GM19023 (cell line): ENCODE measurements at regions not wholly inside any gene's neighbourhood (a gene's known extent, or its start where the extent isn't known, plus 50 kb on each side); places are given as distances from the start of the nearest gene placed in this dataset.

Source experiments
- ATAC-seq: cut with Tn5 transposase; IDR thresholded peaks from one replicate; pipeline ENCODE4 v1.9.1; 2021; ENCODE audit warnings: mild to moderate bottlenecking, moderate library complexity; ENCODE audit not compliant: unreplicated experiment

DNA sequence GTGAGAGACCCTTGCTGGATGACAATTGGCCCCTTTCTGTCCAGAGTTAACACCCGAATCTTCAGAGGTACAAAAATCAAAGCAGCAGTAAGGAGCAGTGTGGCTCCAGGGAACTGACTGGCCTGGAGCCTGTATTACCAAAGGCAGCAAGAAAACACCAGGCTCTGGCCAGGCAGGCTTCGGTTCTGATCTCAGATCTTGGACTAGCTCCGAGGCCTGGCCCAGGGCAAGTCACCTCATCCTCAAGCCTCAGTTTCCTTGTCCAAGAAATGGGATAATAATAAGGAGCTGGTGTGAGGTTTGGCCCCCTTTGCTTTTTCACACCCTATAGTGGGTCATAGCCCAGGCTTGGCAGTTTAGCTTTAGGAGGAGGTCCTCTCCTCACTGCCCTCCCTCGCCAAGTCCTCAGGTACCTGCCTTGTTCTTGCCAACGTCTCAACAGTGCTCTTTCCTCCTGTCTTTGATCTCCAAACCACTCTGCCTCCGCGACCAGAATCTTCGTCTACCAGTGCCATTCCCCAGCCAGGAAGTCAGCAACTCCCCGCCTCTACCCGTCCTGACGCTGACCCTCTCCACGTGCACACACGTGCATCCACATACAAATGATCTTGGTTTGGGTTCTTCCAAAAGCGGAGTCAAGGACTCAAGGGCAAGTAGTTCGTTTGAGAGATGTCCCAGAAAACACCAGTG lies 82.6 kb upstream of the TLE3 start:
- no peak for ATAC-seq

DNA sequence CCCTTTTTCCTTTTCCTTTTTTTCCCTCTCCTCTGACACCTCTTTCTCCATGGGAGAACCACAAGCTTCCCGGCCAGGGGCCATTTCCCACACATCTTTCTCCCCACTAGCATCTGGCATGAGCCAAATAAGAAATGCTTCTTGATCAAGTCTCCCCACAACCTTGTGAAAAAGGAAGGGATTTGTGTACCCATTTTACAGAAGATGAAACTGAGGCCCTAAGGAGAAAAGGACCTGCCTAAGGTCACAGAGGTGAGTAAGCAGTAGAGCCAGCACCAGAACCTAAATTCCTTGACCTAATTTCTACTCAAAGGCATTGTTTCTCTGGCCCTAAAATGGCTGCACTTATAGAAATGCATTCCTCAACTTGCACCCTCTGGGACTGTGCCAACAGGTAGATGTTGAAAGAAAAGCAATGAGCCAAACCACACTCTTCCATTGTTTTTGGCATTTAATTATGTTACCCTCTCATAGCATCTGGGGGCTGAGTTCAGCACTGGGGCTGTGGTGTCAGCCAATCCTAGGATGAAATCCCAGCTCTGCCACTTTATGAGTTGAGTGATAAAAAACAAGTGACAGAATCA lies 81.7 kb upstream of the TLE3 start:
- no peak for ATAC-seq

DNA sequence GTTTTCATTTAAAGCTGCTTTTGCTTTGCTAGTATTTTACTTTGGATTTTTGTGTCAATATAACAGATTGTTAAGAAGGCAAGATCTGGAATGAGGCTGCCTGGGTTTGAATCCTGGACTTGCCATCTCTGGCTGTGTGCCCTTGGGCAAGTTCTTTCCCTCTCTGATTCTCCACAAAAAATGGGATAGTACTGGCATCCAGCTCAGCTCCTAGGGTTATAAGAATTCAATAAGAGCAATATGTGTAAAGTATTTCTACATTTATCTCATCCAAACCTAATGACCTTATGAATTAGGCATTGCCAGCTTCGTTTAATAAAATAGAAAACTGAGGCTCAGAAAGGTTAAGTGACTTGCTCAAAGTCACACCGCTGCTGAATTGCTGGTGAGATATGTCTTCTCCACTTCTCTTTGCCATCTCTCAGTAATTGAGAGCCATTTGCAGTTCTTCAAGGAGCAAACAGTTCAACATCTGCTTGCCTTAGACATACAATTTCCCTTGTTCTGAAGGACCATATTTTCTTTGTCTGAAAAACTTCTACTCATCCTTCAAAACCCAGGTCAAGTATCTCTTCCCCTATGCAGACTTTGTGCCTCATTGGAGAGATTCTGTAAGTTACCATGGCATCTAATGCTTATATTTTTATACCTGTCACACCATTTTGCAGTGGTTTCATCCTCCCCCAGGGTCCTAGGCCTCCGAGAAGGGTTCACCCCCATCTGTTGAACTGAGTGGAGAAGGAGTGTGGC lies 80.8 kb upstream of the TLE3 start:
- ATAC-seq, result no peak

DNA sequence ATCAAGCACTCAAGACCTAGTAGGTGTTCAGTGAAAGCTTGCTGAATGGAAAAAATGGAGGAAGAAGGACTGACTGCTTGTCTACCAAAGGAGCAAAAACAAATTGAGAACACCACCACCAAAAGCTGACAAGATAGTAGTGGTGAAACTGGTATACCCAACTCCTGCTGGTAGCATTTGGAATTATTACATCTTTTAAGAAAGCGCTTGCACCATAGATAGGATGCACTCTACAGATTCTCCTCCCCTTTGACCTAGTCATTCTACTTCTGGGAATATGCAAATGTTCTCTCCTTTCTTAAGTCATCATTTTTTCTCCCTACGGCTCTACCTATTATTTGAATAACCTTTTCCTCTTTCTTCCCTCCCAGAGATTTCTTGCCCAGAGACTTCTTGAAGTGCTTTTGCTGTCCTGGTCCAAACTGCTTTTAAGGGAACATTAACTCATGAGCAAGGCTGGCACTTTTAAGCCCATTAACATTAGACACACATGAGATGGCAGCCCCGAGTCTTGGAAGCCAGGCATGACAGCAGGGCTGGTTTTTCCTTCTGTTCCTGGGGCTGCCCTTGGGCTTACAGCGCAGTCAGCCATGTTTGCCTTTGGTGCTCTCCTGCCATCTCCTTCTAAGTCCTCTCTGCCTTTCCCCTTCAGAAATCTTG lies 75.0 kb upstream of the TLE3 start:
- ATAC-seq, result no peak

DNA sequence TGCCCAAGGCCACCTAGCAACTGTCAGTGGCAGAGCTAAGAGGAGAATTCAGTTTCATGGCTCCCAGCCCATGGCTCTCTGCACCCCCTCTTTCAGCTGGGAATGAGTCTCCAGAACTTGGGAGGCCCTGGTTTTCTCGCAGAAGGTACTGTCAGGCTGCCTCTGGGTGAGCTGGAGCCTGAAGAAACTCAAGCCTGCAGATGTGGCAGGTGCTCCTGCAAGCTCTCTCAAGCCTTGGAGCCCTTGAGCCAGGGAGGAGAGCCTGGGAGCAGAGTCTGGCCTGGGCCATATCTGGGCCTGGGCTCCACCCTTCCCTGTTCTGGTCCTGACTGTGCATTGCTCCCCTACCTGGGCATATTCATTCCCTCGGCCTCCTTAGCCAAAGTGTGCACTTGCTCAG lies 74.4 kb upstream of the TLE3 start:
- no peak for ATAC-seq

DNA sequence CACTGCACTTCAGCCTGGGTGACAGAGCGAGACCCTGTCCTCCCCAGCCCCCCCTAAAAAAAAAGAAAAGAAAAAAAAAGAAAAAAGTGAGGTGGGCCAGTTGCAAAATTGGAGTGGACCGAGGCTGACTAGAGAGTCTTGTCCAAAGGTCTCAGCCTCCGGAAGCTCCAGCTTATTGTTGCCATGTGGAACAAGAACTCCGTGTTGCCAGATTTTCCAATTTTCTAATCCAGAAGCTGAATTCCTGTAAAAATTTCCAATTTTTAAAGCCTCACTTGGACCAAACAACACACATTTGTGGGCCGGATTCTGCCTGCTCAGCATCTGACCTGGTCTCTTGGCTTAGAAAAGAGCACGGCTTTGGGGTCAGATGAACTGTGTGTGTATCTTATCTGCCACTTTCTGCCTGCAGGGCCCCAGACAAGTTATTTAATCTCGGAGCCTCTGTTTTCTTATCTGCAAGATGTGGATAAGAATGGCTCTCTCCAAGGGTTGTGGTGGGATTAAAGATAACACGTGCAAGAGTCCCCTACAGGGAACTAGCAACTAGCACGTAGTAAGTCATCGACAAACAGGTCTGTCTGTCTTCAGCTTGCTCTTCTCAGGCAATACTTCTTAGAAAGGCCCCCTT lies 73.7 kb upstream of the TLE3 start:
- no peak for ATAC-seq

DNA sequence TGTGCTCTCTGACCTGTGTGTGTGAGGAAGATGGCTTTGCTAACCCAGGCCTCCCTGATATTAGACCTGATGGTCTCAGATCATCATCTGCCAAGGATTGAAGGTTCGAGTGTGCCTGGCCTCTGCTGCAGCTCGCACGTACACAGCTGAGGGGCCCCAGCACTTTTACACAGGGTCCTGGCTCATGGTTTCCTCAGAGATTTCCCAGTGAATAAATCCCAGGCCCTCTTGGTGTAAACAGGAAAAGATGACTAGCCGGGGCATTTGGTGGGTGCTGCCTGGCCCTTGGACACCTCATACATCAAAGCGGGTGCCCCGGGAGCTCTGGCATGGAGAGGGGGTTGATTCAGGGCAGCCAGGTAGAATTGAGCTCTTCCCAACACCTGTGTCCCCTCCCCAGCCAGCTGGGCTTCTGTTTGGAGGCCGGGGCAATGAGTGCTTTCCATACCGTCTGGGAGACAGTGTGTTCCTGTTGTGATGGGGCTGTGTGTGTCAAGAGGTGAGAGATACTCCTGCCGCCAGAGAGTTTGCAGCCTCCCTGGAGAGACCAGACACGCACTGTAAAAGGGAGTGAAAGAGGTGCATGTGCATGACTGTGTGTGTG lies 72.5 kb upstream of the TLE3 start:
- ATAC-seq, result no peak

DNA sequence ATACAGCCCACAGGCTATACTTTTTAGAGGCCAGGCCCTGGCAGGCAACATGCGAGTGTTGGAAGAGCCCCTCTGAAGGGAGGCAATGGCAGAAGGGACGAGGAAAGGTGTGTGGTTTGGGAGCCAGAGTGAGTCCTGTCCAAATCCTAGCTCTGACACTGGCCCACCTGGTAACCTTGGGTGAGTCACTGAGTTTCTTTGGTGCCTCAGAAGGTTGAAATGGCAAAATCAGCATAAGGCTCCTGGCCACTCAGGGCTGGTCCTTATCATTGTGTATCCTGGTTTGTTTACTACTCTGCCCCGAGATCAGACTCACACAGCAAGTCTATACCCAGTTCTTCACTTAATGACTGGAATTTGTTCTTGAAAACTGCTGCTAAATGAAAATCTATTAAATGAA lies 71.4 kb upstream of the TLE3 start:
- no peak for ATAC-seq

DNA sequence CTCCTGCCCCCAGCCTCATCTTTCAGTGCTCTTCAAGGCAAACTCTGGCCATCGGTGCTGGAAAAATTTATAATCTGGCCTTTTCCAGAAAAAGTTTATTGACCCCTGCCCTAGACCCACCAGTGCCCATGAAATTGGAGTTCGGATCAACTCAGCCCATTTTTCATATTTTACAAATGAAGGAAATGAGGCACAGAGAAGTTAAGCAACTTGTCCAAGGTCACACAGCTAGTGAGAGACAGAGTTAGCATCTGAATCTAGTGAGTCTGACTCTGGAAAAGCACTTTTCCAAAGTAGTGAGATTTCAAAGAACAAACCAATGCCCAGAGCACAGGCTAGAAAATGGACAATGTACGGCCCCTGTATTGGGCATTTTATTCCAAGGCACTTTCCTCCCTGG lies 69.4 kb upstream of the TLE3 start:
- ATAC-seq, result no peak

DNA sequence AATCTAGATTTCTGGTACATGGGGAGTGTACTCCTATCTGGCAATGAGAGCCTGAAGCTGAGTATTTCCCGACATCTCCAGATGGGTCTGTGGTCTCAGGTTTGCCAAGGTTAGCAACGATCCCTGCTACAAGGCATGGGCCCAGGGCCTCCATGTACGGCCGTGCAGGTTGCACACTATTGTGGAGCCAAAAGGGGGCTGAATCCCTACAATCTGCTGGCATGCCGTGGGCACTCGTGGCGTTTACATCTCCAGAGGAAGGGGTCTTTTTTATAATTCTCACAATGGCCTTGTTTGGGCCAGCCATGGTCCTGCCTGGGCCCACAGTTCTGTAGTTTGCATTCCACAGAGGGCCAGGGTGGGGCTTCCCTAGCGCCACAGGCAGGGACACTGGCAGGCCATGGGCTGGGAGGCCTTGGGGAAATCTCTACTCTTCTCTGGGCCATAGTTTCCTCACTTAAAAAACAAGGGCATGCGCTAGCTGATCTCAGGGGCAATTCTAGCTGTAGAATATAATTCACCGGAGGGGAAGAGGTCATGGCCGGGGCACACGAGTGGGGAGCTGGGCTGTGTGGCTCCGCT lies 68.9 kb upstream of the TLE3 start:
- ATAC-seq, result no peak

DNA sequence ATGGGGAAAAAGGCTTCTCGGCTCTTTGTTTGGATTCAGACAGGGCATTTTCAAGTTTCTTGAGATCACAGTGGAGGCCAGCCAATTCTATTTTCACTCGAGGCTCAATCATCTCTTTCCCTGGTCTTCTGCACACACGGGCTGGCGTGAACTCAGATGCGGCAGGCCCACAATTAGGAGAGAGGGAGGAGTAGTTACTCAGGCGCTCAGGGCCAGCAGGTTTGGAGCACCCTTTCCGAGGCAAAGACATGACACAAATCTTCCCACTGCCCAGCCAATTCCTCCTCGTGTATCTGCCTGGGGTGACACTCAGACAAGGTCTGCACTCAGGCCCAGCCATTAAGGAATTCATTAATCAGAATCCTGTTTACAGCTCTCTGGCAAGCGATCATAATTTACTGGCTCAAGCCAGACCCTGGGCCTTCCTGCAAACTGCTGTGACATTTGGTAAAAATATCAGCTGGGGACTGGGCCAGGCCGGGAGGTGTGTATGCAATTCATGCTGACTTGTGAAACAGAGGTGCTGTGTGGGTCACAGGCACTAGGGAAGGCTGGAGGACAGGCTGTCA lies 68.1 kb upstream of the TLE3 start:
- no peak for ATAC-seq

DNA sequence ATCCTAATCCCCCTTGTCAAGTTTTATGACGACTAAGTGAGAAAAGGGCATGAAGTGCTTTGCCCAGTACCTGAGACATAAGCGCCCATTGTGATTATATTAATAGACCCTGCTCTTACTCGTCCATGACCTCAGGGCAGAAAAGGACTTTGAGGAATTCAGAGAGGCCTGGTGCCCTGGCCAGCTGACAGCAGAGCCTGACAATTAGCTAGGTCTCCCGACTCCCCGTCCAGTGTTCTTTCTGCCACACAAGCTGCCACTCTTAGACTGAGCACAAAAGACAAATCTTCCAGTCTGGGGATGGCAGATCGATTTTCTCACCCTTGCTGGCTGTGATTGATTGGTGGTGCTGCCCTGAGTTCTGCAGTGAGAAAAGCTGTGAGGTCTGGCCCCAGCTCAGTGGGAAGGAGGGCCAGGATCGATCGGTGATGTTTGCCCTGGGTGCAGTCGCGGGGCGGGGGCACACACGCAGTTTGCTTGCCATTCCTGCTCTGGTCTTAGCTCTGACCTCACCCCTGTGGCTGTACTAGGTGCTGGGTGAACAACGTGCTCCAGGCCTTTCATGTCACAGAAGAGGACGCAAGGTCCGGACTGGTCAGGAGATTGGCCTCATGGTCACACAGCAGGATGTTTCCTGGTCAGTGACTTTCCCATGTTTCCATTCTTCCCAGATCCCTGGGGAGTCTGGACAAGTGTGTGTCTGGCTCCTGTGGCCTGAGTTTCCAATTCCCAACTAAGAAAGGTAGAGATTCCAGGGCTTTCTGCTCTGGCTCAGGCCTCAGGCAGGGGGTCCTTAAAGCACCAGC lies 67.4 kb upstream of the TLE3 start:
- ATAC-seq, result no peak

DNA sequence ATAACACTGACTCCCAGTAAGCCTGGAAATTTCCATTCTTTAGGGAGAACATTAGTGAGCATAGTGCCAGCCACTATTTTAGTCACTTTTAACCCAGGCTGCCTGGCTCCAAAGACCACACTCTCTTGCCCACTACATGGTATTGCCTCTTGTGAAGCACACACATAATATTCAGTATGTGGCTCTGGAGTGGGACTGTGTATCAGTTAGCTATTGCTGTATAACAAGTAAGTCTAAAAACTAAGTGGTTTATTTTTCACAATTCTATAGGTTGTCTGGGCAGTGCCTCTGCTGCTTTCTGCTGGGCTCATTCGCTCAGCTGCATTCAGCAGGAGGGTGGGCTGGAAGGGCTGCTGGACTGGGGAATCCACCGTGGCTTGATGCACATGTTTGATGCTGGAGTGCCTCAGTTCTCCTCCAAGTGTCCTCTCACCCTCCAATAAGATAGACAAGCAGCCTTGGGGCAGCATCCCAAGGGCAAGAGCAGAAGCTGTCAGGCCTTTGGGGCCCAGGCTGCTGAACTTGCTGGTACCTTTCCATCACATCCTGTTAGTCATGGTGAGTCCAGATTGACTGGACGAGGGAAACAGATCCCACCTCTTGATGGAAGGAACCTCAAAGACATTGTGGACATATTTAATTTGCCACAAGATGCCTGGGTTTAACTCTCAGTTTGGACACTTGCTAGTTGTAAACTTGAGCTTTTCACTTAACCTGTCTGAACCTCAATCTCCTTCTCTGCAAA lies 66.6 kb upstream of the TLE3 start:
- ATAC-seq, result no peak

DNA sequence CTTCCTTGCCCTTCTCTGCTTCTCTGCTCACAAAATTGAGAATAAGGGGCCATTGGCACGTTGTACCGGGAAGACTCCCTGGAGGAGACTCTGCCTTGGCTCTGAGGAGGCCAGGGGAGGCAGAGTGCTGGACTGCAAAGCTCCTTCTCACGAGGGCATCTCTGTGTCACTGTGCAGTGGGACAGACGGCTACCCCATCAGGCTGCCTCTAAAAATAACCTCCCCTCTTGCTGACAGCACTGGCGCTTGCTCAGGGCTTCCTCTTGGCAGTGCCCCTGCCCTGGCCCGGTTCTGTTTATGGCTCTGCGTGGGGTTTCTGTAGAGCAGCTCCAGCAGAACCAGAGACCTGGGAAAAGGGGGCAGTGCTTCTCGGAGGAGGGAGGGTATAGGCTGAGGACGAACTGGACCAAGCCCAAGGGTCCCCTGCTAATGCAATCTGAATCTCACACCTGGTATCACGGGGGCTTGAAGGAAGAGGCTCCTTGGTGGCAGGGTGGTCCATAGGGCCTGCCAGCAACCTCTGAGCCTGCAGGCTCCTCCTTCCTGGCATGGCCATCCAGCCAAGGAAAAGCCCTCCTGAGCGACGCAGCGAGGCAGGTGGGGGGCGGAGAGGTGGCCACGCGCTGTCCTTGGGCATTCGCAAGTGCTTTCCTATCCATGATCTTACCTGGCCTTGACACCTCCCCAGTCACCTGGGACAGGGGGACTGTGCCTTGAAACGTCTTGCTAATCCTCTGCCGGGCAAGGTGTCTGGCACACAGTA lies 63.3 kb upstream of the TLE3 start:
- ATAC-seq, result no peak

DNA sequence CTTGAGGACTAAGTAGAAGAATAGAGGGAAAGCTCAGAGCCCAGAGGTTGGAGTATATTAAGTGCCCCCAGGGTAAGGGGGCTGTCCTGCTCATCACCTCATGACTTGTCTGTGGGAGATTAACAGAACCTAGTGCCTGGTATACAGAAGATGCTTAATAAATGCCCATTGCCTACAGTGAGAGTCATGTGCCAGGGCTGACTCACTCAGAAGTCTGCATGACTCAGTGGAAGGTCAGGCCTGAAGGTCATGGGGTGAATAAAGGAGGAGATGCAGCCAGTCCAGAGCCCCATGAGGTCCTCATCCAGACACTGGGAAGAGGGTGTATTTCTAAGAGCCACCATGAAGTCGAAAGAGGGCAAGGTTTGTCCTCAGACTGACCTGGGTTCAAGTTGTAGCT lies 62.5 kb upstream of the TLE3 start:
- no peak for ATAC-seq

DNA sequence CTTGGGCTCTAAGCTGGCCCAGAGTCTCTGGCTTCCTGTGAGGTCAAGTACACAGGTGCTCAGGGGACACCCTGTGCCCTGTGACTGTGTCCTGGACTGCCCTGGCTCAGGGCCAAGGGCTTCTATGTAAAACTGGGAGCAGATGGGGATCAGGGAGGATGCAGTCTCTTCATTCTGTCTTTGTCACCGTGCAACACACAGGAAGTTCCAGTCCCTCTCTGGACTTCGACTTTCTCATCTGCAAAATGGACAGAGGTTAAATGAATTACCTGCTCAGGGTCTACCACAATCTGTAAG lies 61.9 kb upstream of the TLE3 start:
- no peak for ATAC-seq

DNA sequence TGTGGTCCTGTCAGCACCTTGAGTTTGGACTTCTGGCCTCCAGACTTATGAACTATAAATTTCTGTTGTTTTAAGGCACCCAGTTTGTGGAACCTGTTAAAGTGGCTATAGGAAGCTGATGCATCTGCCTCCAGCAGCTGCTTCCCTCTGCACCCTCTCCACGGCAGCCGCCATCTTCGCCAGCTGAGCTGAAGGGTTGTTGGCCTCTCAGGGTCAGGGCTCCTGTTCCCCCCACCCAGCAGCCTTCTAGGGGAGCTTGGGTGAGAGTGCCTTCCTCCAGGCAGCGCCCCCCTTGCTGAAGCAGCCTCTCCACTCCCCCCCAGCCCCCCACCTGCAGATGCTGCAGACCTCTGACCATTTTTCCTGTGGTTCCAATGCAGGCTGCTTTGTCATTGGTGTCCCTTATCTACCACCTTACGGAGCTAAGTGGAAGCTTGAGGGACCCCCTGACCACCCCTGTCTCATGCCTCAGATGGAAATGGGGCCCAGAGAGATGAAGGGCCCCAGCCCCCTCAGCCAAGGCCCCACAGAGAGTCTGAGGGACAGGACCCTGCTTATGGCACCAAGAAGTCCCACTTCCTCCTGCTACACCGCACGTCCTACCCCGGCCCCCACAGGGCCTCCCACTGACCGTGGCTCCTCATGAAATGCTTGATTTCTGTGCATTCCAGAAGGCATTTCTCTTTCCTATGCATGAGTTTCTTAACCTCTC lies 61.4 kb upstream of the TLE3 start:
- no peak for ATAC-seq
